ENCODE measurements at regions not wholly inside any gene's neighbourhood (a gene's known extent, or its start where the extent isn't known, plus 50 kb on each side); places are given as distances from the start of the nearest gene placed in this dataset.

- no peak for DNase-seq (ENCODE audit: low read depth, low spot score)
- in situ Hi-C loops (cut with HindIII; ENCODE audit: low pct_unique_long_range_greater_than_20kb, low sequenced_read_pairs): no loop called here
Measured at GRCh38 chr10:128514536-128514935, 388.3 kb upstream of the MKI67 start.

- in situ Hi-C loops (cut with HindIII; ENCODE audit: low pct_unique_long_range_greater_than_20kb, low sequenced_read_pairs): no loop called here
- no peak for DNase-seq (ENCODE audit: low read depth, low spot score)
Measured at GRCh38 chr10:128516180-128516579, 390.0 kb upstream of the MKI67 start.

GRCh38 chr10:128517167-128517566, 390.9 kb upstream of the MKI67 start:
- no peak for DNase-seq (ENCODE audit: low read depth, low spot score)
- in situ Hi-C loops (cut with HindIII; ENCODE audit: low pct_unique_long_range_greater_than_20kb, low sequenced_read_pairs): no loop called here

DNA sequence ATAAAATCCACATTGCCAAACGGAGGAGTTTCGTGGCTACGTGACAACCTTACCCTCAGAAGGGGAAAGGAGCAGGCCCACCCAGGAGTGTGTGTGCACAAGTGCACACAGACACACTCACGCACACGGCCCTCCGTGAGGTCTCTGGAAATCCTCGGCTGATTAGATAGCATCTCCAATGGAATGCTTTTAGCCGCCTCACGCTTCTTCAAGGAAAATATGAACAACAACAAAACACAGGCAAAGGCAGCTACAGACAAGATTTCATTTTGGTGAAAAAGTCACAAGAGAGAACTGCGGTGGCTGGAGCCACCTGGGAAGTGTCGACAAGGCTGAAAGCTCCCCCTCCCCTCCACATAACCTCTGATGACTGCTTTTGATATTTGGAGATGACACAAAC, 391.8 kb upstream of the MKI67 start:
- in situ Hi-C loops (cut with HindIII; ENCODE audit: low pct_unique_long_range_greater_than_20kb, low sequenced_read_pairs): no loop called here
- no peak for DNase-seq (ENCODE audit: low read depth, low spot score)

DNA sequence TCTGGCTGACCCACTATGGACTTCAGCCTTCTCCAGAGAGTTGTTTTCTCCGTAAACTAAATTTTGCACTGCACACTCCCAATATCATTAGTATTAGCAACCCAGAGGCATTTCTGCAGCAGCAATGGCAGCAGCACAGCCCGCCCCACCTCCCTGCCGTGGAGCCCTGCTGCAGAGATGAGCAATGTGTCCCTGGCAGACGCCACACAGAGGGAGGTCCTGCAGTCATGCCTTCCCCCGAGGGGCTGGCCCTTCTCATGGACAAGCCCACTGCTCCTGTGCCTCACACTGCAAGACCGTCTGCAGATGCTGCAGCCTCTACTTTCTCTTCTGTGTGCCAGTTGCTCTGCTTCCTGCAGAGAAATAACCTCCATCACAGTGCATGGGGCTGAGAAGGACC, 393.4 kb upstream of the MKI67 start:
- DNase-seq (ENCODE audit: low read depth, low spot score): no peak
- in situ Hi-C loops (cut with HindIII; ENCODE audit: low pct_unique_long_range_greater_than_20kb, low sequenced_read_pairs): no loop called here

DNA sequence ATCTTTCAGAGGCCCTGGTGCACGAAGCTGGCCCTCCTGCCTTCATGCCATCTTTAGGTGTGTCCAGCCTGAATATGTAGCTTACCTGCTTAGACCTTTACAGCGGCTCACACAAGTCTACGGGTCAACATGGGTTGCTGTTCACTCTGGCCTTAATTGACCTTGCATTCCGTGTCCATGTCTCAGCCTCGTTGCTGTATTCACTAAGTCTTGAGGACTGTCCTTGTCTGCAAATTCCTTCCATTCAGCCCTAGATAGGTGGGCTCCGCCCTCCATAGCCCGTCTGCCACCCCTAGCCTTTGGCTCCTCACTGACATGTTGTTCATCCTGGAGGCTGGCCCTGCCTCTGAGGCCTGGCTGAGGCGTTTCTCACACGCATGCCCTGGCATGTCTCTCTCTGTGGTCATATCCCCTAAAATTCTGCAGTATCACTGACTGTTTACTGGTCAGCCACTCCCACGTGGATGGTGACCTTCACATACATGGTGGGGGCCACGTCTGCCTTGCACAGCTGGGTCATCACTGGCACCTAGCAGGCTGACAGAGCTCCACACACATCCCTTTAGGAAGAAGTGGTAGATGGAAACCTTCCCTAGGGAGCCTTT, 394.1 kb upstream of the MKI67 start:
- in situ Hi-C loops (cut with HindIII; ENCODE audit: low pct_unique_long_range_greater_than_20kb, low sequenced_read_pairs): no loop called here

GRCh38 chr10:128522551-128523308, 396.5 kb upstream of the MKI67 start:
- no peak for DNase-seq (ENCODE audit: low read depth, low spot score)
- in situ Hi-C loops (cut with HindIII; ENCODE audit: low pct_unique_long_range_greater_than_20kb, low sequenced_read_pairs): no loop called here

More for the DNA sequence above, 394.1 kb upstream of the MKI67 start:
- no peak for DNase-seq (ENCODE audit: low read depth, low spot score)

DNA sequence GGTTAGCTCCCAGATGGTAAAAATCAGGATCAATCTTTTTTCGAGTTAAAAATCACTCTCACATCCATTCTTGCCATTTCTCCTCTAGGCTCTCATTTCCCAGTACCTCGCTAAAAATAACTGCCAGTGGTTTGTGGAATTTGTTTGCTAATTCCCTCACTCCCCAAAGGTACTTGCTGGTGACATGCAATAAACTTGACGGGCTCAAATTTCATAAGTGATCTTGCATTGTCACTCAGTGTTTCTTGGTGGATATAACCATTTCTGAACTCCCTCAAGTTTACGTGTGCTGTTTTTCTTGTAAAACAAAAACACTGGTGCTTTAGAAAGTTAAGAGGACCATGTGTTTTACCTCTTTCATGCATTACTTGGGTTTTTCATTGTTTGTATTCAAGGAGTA, 399.2 kb upstream of the MKI67 start:
- in situ Hi-C loops (cut with HindIII; ENCODE audit: low pct_unique_long_range_greater_than_20kb, low sequenced_read_pairs): no loop called here

DNA sequence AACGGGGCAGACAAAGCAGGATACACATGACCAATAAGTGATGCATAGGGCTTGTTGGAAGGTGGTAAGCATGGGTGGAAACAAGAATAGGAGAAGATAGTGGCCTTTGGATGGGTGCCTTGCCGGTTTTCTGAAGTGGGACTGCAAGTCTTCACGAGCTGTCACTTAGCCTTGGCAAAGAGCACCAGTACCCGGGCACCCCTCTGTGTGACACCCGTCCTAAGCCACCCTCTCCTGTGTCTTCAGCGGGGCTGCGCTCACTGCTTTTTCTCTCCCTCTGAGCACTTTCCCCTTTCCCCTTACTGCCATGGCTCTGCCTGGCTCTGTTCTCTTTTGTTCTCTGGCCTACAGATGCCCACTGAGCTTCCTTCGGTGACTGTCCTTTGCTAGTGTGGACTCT, 399.7 kb upstream of the MKI67 start:
- no peak for DNase-seq (ENCODE audit: low read depth, low spot score)
- in situ Hi-C loops (cut with HindIII; ENCODE audit: low pct_unique_long_range_greater_than_20kb, low sequenced_read_pairs): no loop called here

More for the DNA sequence above, 399.2 kb upstream of the MKI67 start:
- no peak for DNase-seq (ENCODE audit: low read depth, low spot score)

DNA sequence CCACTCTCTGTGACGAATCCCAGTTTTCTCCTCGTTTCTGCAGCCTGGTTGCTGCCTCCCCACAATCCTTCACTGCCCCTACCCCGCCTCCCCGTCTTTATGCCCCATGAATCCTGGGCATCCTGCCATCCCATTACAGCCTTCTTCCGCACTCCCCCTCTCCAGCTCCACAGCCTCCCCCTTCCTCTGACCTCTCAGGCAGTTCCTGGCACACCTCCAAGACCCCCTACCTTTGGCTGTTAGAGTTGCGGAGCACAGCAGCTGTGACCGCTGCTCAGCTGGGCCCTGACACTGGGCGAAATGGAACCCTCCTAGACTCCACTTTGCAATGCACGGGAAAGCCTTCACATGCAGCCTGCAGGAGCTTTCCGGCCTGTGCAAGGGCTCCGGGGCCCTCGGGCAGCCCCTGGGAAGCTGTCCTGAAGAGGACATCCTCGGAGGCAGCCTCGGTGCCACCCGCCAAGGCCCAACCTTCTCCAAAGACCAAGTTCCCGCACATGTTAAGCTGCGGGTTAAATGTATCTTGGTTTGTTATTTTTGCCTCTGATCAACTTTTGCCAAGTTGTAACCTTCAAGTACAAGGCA, 400.7 kb upstream of the MKI67 start:
- DNase-seq (ENCODE audit: low read depth, low spot score): no peak
- in situ Hi-C loops (cut with HindIII; ENCODE audit: low pct_unique_long_range_greater_than_20kb, low sequenced_read_pairs): no loop called here

- in situ Hi-C loops (cut with HindIII; ENCODE audit: low pct_unique_long_range_greater_than_20kb, low sequenced_read_pairs): no loop called here
Measured at GRCh38 chr10:128527711-128528110, 401.5 kb upstream of the MKI67 start.

GRCh38 chr10:128528167-128528566, 401.9 kb upstream of the MKI67 start:
- in situ Hi-C loops (cut with HindIII; ENCODE audit: low pct_unique_long_range_greater_than_20kb, low sequenced_read_pairs): no loop called here
- DNase-seq (ENCODE audit: low read depth, low spot score): no peak

More at GRCh38 chr10:128527711-128528110, 401.5 kb upstream of the MKI67 start:
- DNase-seq (ENCODE audit: low read depth, low spot score): no peak

DNA sequence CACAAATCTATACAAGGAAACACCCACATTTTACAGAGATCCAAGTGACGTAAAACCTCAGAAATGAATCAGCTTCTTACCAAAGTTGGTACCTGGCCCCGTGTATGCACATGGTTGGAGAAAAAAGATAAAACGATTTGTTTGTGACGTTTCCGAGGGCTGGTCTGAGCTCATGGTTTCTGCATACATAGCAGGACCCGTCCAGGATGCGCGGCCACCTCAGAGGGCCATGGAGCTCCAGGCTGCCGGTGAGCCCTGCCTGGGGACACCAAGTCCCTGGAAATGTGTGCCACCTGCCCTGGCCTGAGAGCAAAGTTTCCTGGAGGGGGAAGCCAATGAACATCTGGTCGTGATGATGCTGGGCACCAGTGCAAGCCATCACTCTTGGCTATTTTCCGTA, 402.6 kb upstream of the MKI67 start:
- DNase-seq (ENCODE audit: low read depth, low spot score): no peak
- in situ Hi-C loops (cut with HindIII; ENCODE audit: low pct_unique_long_range_greater_than_20kb, low sequenced_read_pairs): no loop called here

DNA sequence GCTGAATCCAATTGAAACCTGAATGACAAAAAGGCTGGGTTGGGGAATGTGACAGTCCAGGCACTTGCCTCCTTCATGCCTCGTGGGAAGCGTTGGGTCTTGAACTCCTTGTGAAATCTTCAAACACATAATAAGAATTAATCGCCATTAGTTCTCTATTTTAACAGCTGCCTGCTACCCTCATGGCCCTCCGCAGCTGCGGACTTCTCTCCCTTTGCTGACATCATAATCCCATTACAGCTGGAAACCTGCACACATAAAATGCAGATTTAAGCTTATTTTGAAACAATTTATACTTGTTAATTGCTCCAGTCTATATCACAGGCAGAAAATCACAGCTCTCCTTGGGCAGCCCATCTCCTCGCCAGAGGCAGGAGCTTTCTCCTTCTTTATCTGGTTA, 403.0 kb upstream of the MKI67 start:
- no peak for DNase-seq (ENCODE audit: low read depth, low spot score)
- in situ Hi-C loops (cut with HindIII; ENCODE audit: low pct_unique_long_range_greater_than_20kb, low sequenced_read_pairs): no loop called here

DNA sequence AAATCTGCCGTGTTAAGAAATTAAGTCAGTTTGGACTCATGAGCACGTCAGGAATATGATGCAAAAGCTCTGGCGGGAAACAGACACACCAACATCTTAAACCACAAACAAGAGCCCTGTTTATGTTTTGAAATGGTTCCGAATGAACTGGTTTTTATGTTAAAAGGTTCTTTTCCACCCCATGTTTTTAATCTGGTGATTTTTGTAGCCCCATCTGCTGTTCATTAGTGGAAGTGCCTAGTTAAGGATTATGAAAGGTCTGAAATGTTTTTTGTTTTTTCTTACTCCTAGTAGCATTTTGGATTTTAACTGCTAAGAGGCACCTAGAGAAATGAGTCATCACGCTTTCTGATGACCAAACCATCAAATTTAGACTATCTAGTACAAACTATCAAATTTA, 404.1 kb upstream of the MKI67 start:
- DNase-seq (ENCODE audit: low read depth, low spot score): peak; percentile 28
- in situ Hi-C loops (cut with HindIII; ENCODE audit: low pct_unique_long_range_greater_than_20kb, low sequenced_read_pairs): no loop called here

DNA sequence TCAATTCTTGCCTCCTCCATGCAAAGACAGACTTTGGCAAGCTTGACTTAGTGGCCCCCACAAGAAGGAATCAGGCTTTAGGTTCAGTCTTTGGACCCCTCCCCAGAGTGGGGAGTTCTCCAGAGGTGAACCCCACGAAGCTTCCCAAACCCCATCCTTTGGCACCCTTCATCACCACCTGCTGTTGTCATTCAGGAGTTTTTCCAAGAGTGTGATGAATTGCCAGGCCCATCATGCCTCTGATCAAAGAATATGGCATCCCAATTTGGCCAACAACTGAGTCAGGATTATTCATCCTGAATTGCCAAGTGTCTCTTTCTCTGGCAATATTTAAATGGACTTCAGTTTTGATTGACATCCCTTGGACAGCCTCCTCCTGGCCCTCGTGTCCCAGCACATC, 404.7 kb upstream of the MKI67 start:
- in situ Hi-C loops (cut with HindIII; ENCODE audit: low pct_unique_long_range_greater_than_20kb, low sequenced_read_pairs): no loop called here
- no peak for DNase-seq (ENCODE audit: low read depth, low spot score)

- in situ Hi-C loops (cut with HindIII; ENCODE audit: low pct_unique_long_range_greater_than_20kb, low sequenced_read_pairs): no loop called here
- no peak for DNase-seq (ENCODE audit: low read depth, low spot score)
Measured at GRCh38 chr10:128534686-128535085, 408.5 kb upstream of the MKI67 start.

- no peak for DNase-seq (ENCODE audit: low read depth, low spot score)
- in situ Hi-C loops (cut with HindIII; ENCODE audit: low pct_unique_long_range_greater_than_20kb, low sequenced_read_pairs): no loop called here
Measured at GRCh38 chr10:128536259-128536658, 410.0 kb upstream of the MKI67 start.

DNA sequence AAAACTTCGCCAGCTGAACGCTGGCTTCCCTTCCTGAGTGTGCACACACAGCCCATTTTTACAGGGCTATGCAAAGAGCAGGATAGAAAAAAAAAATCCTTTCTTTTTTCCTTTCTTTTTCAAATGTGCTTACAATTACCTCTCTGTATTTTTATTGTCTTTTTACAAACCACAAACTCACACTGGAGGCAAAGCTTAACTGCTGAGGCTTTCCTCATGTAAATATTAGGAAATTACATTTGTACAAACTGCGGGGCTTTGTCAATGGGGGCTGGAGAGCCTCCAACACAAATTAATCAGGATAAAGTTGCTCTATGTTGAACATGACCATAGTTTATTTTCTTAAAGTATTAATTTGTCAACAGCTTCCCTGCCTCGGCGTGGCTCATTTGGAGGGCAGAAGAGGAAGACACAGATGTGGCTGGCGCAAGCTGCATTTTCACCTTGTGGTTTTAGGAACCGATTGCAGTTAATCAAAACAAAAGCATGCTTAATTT, 411.7 kb upstream of the MKI67 start:
- in situ Hi-C loops (cut with HindIII; ENCODE audit: low pct_unique_long_range_greater_than_20kb, low sequenced_read_pairs): no loop called here
- DNase-seq (ENCODE audit: low read depth, low spot score): no peak

Measured in SK-MEL-5 (cell line).